ENCODE measurements at regions not wholly inside any gene's neighbourhood (a gene's known extent, or its start where the extent isn't known, plus 50 kb on each side); places are given as distances from the start of the nearest gene placed in this dataset.

GRCh38 chr18:23342506-23342905, 110.6 kb upstream of the RIOK3 start:
- DNase-seq (ENCODE audit: low read depth), result no peak

DNA sequence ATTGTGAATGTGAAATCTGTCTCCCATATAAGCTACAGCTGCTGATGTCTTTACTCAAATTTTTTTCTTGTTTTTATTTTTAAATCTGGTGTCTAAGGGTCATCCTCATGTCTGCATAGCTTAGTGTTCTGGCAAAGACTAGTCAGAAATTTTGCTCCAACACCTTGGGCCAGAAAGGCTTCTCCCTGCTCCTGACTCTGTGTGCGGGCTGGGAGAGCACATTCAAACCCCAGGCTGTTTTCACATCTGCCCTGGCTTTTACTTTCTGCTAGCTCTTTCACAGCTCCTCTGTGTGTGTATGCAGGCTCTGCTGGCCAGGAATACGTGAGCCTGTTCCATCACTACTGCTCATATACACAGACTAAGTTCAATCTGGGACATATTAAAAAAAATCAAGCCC, 102.9 kb upstream of the RIOK3 start:
- DNase-seq (ENCODE audit: low read depth), result no peak

- DNase-seq (ENCODE audit: low read depth), result no peak
Measured at GRCh38 chr18:23351521-23351920, 101.6 kb upstream of the RIOK3 start.

- DNase-seq (ENCODE audit: low read depth), result no peak
Measured at GRCh38 chr18:23352042-23352441, 101.0 kb upstream of the RIOK3 start.

DNA sequence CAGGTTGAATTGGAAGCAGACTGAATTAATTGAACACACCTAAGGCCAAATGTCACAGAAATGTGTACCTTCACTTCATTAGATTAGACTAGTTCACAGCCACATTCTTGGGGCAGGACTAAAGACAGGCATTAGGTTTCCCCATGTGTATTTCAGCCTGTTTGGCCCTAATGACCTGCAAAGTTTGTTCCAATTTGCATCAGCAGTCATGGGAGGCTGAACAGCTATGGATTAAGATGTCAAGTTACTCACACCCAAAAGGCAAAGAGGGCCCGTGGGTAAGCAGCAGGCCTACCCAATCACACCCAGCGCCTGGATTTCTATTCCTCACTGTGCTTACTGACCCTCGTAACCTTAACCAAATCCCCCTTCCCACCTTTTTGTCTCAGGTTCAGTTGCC, 99.6 kb upstream of the RIOK3 start:
- no peak for DNase-seq (ENCODE audit: low read depth)

GRCh38 chr18:23354625-23355024, 98.5 kb upstream of the RIOK3 start:
- no peak for DNase-seq (ENCODE audit: low read depth)

GRCh38 chr18:23355206-23355605, 97.9 kb upstream of the RIOK3 start:
- DNase-seq (ENCODE audit: low read depth), result no peak

DNA sequence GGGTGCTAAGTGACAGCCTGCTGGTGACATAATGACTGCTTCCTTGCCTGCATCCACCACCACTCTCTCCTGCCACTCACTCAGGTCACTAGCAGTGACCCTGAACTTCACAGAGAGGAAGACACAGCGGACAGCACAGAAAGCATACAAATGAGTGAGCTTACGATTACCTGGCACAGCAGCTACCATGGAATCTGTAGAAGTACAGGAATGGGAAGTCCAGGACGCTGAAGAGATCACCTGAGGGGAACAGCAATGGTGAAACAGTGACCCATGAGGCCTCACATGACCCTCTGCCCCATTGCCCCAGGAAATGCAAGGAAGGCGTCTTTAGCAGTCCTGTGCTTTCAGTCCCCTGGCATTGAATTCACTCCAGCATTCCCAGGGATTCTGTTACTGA, 96.7 kb upstream of the RIOK3 start:
- DNase-seq (ENCODE audit: low read depth), result no peak

DNA sequence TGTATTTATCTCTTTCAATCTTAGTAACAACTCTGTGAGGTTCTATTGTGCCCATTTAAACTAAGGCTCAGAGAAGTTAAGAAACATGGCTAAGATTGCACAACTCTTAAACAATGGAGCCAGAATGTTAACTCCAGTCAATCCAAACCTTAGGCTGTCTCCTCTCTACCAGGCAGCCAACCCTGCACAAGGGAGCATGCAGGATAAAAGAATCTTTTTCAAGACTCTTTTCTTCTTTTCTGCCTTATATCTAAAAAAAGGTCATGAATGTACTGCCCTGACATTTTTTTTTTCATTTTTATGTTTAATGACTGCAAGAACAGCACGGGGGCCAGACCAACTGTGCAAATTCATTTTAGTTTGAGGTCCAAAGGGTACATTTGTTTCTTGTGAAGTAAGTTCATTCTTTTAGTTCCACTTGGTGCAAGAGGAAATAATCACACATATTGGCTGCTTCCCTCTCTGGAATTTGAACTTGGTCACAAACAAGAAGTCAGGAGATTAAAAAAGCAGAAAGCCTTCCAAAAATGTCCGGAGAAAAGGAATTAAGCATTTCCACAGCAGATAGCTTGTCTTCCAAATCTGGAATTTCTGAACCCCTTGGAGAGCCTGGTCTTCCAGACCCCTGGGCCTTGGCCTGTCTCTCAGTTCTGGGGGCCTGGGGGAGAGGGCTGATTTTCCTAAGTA, 96.0 kb upstream of the RIOK3 start:
- DNase-seq (ENCODE audit: low read depth), result no peak

DNA sequence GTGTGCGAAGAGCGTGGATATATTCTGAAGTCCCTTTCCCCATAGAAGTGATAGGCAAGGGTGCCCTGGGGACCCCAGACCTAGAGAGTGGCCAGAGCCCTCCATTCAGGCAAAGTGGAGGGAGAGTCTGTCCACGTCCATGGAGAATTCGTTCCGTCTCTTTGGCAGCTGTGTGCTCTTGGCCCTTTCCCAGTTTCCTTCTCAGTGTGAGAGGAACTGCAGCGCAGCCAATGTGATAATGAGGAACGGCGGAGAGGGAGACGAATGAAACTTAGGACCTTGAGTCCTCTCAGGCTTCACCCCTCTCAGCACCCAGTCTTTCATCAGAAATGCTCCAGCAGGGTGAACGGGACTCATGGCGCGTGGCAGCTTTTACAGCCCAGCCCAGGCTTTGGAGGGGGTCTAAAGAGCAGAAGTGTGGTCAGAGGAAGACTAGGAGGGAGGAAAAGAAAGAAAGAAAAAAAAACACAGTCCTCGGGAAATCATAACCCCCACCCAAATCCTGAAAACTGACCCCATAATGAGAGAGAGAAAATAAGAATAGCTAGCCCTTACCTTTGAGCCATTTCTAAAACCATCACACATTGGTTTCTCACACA, 95.0 kb upstream of the RIOK3 start:
- DNase-seq (ENCODE audit: low read depth), result no peak

DNA sequence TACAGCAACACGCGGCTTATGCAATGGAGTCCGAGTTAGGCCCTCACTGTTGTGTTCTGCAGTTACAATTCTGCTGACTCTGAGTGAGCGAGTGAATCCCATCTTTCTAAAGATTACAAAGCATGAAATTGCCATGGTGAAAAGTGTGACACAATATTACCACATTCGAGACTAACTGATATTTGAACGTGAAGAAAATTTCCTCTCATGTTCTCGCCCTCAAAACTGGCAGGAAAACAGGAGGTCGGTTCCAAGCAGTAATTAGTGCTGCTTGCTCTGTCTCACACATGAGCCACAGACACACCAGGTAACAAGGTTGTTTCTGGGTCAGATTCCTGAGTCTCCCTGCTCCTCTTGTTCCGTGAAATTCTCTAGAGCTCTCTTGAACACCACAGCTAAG, 93.7 kb upstream of the RIOK3 start:
- DNase-seq (ENCODE audit: low read depth), result no peak

DNA sequence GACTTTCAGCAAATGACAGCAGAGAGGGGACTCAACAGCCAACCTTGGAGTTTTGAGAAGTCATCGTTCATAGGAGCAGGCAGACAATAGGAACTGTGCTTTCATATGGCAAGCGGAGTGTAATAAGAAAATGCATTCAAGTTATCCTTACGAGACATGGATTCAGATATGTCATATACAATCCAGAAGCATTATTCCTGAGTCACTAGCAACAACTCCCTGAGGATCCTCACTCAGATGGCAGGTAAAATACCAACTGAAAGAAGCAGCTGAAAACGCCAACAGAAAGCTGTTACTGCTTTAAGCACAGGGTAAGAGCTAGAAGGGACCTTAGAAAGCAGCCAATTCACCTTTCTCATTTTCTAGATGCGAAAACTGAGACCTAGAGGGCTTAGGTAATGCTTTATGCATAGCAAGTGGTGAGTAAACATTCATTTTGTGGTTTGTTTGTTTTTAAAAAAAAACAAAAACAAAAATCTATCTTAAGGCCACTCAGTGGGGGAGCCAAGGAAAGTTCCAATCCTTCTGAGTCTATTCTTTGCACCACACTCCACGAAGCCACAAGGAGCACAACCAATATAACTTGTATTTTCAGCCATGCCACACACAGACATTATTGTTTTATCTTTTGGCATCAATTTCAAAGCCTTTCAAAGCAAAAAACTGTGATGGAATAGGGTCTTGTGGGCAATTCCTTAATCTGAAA, 89.1 kb upstream of the RIOK3 start:
- no peak for DNase-seq (ENCODE audit: low read depth)

- DNase-seq (ENCODE audit: low read depth), result no peak
Measured at GRCh38 chr18:23365602-23366001, 87.5 kb upstream of the RIOK3 start.

GRCh38 chr18:23369266-23369665, 83.8 kb upstream of the RIOK3 start:
- DNase-seq (ENCODE audit: low read depth), result no peak

DNA sequence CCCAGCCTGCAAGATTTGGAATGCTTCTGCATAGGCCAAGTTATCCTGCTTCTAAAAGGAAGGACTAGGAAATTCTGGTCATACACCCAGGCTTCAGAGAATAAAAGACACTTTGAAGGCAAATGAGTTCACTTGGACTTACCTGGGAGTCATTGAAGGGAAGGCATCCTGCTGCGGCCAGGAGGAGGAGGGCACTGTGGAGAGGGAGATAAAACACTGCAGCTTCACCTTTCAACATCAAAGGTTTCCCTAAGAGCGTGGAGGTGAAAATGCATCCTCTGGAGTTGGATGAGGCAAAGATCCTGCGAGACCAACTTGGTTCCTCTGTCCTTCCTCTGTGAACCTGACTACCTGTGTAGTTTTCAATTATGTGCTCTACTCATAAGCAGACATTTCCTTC, 79.5 kb upstream of the RIOK3 start:
- DNase-seq (ENCODE audit: low read depth), result no peak

DNA sequence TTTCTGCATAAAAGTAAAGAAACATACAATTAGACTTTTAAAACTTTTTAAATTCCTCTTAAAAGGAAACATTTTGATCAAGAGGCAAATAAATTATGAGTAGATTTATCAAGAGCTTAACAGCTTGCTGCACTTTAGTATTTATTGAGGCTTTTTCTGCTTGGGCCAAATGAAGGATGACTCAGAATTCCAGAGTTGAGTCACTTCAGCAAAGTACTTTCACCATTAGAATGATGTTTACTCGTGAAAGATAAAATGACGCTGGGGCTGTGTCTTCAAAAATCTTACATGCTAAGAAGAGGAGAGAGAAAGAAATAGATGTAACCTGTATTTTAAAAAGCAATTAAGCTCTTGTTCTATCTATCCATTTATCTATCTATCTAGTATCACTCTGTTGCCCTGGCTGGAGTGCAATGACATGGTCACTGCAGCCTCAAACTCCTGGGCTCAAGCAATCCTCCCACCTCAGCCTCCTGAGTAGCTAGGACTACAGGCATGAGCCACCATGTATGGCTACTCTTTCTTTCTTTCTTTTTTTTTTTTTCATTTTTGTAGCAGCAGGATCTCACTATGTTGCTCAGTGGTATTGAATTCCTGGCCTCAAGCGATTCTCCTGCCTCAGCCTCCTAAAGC, 75.3 kb upstream of the RIOK3 start:
- peak; percentile 78 for DNase-seq (ENCODE audit: low read depth)

DNA sequence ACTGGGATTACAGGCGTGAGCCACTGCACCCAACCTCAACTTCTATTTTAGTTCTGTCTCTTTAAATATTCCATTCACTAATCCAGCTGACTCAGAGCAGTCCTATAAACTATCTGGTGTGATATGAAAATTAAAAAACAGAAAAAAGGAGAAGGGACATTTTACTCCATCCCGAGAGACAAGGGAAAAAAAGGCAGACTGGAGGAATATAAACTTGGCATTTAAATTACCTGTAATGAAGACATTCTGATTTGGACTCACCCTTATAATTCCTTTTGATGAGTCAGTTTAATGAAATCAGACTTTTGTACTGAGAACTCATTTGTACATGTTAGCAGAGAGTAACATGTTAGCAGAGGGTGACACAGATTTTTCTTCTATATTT, 74.8 kb upstream of the RIOK3 start:
- DNase-seq (ENCODE audit: low read depth), result no peak

GRCh38 chr18:23380001-23380550, 73.0 kb upstream of the RIOK3 start:
- DNase-seq (ENCODE audit: low read depth), result peak; percentile 71

DNA sequence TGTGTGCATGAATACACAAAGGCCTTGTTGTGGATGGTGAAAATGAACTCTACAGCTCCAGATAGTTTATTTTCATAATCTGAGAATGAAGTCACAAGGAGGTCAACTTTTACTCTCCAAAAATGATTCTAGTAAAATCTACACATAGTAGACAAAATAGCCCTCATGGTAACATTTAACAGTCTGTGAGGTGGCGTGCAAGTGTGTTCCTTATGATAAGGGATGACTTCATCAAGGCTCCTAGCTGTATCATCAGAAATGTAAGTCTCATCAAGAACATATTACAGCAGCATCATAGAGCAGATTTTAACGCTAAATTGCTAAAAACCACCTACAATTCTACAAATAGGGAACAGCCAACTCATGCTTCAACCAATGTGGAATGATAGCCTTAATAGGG, 72.3 kb upstream of the RIOK3 start:
- DNase-seq (ENCODE audit: low read depth), result peak; percentile 81

GRCh38 chr18:23383494-23383893, 69.6 kb upstream of the RIOK3 start:
- no peak for DNase-seq (ENCODE audit: low read depth)

DNA sequence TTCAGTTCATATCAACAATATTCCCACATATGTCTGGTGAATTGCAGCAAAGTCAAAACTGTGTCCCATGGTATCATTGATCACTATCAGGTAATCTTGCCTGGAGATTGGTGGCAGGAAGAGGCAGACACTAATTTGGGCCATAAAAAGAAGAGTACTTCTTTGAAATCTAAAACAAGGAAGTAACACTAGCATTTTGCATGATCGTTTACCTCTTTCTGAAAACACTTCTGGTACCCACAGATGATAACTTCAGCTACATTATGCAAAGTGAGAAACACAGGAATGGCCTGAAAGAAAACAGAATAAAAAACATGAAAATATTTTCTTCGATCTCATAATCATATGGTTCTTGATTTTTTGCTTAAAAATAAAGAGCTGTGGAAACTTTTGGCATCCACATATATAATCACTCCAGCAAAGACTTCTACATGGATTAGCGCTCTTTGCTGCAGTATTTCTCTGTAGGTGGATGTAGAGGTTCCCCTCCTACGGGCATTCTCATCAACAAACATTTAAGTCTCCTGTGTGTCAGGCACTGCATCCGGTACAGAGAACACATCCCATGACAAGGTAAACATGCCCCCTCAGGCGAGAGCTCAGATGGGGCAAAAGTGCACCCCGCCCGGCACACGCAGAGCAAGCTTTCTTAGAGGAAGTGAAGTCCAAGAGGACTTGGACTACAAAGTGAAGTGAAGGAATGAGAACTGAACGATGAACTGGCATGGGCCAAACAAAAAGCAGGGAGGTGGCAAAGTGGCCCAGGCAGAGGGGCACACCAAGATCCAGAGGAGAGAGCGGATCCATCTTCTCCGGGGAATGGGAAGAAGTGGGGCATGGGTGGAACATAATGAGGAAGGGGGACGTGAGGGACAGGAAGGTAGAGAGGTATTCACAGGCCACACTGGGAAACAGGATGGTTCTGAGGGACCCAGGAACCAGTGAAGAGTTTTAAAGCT, 68.0 kb upstream of the RIOK3 start:
- DNase-seq (ENCODE audit: low read depth), result no peak

DNA sequence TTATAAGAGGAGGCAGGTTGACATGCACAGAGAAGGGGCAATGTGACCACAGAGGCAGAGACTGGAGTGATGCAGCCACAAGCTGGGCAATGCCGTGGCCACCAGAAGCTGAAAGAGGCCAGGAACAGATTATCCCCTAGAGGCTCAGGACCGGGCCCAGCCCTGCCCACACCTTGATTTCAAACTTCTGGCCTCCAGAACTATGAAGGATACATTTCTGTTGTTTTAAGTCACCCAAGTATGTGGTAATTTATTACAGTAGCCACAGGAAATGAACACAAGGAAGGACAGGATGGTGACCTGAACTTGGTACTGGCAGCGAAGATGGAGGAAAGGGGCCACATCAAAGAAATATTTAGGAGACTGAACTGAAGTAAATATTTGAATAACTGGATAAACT, 66.8 kb upstream of the RIOK3 start:
- no peak for DNase-seq (ENCODE audit: low read depth)

All from non-pigmented ciliary epithelial cell (primary cell).